ENCODE measurements at regions not wholly inside any gene's neighbourhood (a gene's known extent, or its start where the extent isn't known, plus 50 kb on each side); places are given as distances from the start of the nearest gene placed in this dataset.

DNA sequence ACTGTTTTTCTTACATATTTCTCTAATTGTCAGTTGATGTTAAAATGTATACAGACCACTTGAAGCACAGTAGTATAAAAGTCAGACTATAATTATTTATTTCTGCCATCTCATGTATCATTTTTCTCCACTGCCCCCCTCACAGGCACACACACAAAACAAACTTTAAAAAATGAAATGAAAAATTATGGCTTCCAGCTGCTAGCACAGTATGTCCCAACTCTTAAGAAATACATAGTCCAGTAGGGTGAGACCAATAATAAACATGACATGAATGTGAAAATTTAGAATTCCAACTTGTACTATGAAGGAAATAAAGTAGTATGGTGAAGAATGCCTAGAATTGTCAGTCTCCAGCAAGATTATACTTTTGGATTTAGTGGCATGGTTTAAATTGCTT, 1247.9 kb downstream of the JRKL start:
- TF ChIP-seq POLR2A (IDR thresholded peaks at IDR 0.05), result no peak
- TF ChIP-seq, protein P1, sequence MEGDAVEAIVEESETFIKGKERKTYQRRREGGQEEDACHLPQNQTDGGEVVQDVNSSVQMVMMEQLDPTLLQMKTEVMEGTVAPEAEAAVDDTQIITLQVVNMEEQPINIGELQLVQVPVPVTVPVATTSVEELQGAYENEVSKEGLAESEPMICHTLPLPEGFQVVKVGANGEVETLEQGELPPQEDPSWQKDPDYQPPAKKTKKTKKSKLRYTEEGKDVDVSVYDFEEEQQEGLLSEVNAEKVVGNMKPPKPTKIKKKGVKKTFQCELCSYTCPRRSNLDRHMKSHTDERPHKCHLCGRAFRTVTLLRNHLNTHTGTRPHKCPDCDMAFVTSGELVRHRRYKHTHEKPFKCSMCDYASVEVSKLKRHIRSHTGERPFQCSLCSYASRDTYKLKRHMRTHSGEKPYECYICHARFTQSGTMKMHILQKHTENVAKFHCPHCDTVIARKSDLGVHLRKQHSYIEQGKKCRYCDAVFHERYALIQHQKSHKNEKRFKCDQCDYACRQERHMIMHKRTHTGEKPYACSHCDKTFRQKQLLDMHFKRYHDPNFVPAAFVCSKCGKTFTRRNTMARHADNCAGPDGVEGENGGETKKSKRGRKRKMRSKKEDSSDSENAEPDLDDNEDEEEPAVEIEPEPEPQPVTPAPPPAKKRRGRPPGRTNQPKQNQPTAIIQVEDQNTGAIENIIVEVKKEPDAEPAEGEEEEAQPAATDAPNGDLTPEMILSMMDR (IDR thresholded peaks at IDR 0.05), result no peak

Data from Peyer's patch (tissue), 4 donors.